IMR-90 (cell line): ENCODE measurements at regions not wholly inside any gene's neighbourhood (a gene's known extent, or its start where the extent isn't known, plus 50 kb on each side); places are given as distances from the start of the nearest gene placed in this dataset.

Experiments
- CEBPB ChIP-seq: IDR thresholded peaks from 2 replicates; pipeline ENCODE4 v1.6.1; 2012; ENCODE audit warnings: low read depth, low read length, improper control_type of control experiment
- CTCF ChIP-seq: conservative IDR thresholded peaks from 2 replicates; pipeline ENCODE4 v1.5.1; 2012; ENCODE audit warnings: mild to moderate bottlenecking, low read depth, low read length, improper control_type of control experiment
- RFX5 ChIP-seq: IDR thresholded peaks from 2 replicates; pipeline ENCODE4 v1.8.0; 2012; ENCODE audit warnings: low read depth, mild to moderate bottlenecking, low read length, moderate library complexity

- TF ChIP-seq CTCF (no peak), CEBPB (peak; percentile 88), RFX5 (no peak)
These were observed 264.5 kb upstream of the PIK3C3 start for GRCh38 chr18:41690332-41691127.
